Right lung (tissue), 2 donors: ENCODE measurements at regions not wholly inside any gene's neighbourhood (a gene's known extent, or its start where the extent isn't known, plus 50 kb on each side); places are given as distances from the start of the nearest gene placed in this dataset.
"Not testable (repeated sequence)": the region's sequence is repeated elsewhere in the genome, so short reads cannot be mapped to it uniquely, and the experiment has no call there.

ENCODE experiments used
- DNase-seq, 2 donors: peaks; one replicate each; pipeline ENCODE4 v3.0.0-alpha.2; 2013

DNA sequence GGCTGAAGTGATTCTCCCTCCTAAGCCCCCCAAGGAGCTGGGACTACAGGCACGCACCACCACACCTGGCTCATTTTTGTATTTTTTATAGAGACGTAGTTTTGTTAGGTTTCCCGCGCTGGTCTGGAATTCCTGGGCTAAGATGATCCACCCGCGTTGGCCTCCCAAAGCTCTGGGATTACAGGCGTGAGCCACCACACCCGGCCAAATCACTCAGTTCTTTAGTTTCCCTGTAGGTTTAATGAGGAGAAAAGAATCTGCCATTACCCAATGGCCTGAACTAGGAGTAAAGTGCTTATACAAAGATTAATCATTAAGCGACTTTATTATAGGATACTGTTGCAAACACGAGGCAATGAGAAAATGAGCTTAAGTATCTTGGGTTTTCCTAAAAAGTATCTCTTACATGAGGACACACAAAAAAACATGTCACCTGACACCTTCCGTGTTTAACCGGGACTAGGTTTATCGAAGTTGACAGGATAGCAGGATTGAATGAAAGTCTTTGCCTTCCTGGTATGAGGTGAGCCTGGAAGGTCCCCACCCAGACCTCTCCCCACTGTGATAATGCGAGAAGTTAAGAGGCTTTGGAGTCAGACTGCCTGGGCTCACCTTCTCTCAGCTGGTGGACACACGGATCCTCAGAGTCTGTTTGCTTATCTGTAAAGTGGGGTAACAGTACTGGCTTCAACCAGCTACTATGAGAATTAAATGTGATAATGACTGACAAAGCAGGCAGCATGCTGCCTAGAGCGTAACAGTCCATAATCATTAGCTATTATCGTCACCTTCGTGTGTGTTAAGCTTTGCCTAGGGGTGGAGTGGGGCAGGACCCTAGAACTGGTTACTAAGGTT lies 133.5 kb upstream of the KRAS start:
- peak in 1 of 2 donors; percentile 19 for DNase-seq

DNA sequence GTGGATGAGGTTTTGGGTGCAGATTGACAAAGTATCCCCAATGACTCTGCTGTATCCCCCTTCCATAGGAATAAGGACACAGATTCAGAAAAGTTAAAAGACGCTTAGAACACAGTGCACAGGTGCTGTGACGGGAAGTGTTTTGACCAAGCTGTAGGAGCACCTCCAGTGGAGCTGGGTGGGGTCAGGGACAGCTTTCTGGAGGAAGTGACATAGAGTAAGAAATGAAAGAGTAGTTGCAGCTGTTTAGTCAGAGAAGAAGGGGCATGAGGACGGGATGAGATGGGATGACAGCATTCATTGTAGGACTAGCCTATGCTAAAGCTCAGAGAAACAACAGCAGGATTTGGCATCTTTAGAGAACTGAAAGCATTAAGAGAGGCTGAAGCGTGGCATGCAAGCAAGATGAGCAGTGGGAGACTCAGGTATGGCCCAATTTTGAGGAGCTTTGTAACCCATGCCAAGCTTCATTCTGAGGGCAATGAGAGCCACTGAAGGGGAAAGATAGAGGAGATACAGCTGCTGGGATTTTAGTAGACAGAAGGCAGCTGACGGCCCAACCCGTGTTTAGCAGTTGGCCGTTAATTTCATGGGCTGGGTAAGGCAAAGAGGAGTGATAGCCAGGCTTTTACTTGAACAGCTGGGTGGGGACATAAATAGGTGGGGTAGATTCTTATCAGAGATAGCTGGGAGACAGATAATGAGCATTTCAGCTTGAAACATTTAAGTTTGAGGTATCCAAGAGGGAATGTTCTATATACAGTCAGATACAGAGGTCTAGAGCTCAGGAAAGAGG lies 131.8 kb upstream of the KRAS start:
- DNase-seq: no peak

DNA sequence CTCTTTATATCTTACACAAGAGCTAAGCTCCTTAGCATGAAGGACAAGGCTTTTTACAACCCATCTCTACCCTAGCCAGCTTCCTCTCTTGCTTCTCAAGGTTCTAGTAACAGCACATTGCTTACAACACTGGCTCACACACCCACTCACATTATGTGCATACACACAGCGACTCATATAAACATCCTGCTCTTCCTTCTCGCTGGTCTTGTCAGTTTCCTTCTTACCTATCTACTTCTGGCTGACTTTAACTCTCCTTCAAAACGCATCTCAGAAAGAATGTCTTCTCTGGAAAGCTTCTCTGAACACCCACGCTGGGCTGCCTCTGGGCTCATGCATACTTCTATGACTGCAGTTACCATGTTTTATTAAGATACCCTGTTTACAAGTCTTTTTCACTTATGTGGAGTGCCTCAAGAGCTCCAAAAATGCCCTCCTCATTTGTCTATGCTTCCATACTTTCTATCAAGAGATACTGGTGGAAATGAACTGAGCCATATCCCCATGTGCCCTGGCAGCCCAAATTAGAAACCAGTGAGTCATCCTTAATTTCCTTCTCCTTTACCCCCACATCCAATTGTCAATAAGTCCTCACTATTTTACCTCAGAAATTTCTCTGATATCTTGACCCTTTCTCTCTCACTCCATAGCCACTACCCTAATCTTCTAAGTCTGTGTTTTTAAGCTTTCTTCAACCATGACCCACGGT lies 126.9 kb upstream of the KRAS start:
- no peak for DNase-seq

DNA sequence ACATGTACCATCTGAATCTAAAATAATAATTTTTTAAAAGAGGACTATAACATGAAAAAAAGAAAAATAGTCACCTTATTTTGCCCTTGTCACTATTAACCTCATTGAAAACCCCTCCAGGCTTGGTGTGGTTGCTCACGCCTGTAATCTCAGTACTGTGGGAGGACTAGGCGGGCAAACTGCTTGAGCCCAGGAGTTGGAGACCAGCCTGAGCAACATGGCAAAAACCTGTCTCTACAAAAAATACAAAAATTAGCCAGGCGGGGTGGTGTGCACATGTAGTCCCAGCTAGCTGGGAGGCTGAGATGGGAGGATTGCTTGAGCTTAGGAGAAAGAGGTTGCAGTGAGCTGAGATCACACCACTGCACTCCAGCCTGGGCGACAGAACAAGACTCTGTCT lies 126.3 kb upstream of the KRAS start:
- no peak for DNase-seq

DNA sequence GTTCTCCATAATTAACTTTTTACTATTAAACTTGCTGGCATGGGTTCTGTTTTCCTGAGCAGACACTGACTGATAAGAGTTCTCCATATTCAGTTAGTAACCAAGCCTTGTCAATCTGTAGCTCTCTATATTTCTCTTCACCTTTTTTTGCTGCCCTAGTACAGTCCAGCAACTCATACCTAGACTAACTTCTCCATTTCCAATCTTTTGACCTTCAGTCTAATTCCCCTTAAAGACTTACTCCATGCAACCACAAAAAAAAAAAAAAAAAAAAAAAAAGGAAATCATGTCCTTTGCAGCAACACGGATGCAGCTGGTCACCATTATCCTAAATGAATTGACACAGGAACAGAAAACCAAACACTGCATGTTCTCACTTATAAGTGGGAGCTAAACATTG lies 125.7 kb upstream of the KRAS start:
- DNase-seq: no peak

DNA sequence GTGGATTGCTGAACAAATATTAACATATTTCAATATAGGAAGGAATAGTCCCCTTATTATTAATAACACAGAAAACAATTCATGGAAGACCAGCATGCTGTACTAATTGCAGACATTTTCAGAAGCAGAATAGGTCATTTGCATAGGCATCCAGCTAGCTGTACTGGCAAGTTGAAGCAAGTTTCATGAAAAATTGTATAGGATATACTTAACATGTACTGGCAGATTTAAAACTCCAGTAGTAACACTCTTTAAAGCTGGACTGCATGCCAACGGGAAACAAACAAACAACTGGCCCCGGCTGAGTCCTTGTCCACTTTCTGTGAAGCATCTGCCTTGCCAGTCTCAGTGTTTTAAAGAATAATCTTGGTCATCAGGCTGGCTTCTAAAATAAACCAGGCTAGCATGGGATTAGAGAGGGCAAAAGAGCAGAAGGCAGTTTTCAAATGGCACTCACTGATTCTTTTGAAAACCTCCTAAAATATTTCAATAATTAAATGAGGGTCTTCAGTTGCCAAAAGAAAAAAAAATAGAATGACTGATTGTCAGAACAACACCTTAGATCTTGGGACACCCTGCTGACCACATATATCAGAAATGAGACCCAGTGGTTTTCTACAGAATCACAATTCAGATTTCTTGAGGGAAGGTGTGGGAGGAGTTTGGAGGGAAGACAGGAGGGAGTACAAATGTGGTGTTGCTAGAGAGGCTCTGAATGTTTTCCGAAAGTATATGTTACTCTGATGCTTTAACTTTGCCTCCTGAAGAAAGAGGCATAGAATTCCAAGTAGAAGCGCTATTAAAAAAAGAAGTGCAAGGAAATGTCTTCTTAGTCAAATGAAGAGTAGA lies 122.5 kb upstream of the KRAS start:
- DNase-seq: peak; percentile 19 to 32

DNA sequence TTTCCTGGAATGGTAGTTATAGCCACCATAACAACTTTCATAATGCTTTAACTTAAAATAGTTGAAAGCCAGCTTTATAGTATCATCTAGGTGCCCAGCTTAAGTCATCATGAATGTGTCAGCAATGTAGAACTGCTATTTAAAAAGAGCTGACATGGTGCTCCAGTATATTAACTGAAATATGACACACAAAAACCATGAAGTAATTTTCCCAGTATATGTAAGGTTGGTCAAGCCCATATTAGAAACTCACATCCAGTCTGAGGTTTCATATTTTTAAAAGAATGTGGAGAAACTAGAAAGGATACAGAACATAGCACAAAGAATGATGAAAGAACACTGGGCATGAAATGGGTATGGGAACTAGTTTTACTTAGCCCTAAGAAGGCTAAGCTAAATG lies 121.3 kb upstream of the KRAS start:
- no peak for DNase-seq

DNA sequence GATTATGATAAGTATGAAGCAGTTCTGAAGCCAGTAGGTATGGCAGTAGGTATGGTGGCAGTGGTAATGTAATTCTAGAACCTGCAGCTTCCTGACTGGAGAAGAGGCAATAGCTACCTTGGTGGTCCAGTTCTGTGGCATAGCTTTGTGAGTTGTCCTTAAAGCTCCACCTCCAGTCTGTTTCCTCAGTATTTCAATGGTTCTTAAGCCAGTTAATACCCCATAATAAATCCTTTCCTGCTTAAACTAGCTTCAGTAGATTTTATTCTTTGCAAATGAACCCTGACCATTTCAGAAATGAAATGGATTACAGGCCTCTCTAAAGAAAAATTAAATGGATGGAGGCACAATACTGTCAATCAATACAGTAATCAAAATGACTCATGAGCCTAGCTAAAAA lies 117.8 kb upstream of the KRAS start:
- no peak for DNase-seq

DNA sequence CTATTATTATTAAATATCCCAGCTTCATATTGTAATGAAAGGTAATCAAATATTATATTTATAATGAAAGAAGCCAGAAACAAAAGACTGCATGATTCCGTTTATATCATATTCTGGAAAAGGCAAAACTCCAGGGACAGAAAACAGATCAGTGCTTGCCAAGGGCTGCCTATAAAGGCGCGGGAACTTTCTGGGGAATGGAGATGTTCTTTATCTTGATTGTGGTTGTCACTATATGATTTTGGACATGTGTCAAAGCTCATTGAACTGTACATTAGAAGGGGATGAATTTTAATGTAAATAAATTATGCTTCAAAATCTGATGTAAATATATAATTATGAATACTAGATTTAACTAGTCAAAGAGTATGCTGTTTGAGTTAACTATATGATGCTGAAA lies 115.4 kb upstream of the KRAS start:
- DNase-seq: no peak

DNA sequence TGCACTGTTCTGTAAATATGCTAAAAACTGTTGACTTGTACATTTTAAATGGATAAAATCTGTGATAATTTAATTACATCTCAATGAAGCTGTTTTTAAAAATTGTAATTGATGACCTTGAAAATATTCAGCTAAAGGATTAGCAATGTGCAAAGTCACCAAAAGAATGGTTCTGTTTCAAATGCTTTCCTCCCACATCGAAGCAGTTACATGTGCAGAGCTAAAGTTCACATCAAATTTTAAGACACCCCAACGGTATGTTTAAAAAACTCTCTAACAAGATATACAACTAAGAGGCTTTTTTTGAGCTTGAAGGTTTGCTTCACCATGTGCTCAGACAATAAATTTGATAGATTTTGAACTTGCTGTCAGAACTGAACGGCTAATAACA lies 114.6 kb upstream of the KRAS start:
- DNase-seq: no peak

DNA sequence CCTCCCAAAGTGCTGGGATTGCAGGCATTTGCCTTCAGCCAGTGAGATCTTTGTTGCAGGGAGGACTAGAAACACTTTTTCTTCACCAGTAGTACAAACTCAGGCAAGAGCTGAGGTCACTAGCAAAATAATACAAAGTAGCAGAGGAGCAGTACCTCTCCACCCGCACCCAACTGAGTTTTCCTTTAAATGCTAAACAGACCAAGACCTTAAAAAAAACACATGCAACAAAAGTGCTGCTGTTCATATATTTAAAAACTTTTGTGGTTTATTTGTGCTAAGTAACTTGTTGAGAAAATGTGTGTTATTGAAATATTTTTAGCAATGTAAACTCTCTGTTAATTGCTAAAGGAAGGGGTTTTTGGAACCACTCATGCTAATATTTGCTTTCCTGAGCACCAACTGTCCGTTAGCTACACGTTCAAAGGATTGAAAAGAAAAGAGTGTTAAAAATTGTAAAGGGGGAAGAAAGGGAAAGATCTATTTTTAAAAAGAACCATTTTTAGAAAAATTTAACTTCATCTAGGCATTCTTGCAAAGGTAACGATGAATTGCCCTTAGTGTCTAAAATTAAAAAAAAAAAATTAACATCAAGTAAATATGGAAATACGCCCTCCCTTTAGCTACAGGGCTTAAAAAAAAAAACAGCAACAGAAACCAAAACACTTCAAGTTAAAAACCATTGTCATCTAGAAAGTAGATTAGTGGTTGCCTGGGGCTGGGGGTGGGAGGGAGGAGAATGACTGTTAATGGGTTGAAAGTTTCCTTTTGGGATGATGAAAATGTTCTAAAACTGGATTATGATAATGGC lies 114.0 kb upstream of the KRAS start:
- no peak for DNase-seq

DNA sequence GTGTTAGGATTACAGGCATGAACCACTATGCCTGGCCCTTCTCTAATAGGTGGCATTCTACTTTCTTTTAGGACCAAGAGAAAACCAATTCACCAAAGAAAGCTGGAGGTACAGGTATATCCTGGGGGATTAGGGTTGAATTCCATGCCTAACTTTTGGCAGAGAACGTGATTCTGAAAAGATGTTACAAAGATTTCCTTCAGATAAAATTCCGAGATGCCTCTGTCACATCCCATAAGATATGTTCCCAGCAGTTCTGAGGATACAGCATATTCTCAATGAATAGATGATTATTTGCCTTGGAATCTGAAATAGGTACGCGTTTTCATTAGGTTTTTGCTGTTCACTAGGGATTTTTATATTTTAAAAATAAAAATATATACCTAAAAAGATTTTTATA lies 111.9 kb upstream of the KRAS start:
- no peak for DNase-seq

DNA sequence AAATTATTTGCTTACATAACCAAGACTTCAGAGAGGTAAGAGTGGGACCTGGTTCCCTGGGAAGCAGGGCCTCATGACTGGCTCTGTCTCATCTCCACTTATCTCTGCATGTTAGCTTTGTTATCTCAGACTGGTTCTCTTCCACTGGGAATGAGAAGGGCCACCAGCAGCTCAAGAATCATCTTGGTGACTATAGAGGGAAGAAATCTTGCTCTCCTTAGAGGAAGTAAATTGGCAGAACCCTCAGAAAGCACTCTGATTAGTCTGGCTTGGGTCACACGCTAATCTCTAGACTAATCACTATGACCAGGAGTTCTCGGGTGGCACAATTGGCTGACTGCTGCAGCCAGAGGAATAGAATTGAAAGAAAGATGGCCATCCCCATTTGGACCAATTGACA lies 110.8 kb upstream of the KRAS start:
- no peak for DNase-seq

DNA sequence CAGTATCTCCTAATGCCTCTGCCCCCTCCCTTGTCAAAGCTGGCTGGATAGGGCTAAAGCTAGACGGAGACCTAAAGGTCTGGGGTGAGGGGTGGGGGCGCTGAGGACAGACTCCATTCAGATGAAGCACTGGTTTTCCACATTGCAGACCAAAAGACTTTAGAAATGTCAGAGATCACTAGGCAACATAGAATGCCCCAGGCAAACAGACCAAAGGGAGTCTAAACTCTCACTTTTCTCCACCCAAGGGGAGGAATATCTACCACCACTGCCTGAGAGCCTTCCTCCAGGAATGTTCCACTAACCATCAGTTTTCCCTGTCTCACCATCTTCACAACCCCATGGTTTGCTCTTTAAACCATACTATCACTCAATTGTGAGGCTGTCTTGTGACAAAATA lies 106.9 kb upstream of the KRAS start:
- DNase-seq: no peak

DNA sequence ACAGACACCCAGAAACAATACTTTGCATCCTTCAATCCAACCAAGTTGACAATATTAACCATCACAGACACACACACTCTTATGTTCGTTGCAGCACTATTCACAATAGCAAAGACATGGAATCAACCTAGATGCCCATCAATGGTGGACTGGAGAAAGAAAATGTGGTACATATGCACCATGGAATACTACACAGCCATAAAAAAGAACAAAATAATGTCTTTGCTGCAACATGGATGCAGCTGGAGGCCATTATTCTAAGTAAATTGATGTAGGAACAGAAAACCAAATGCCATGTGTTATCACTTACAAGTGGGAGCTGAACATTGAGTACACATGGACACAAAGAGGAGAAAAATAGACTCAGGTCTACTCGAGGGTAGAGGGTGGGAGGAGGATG lies 102.2 kb upstream of the KRAS start:
- not testable (repeated sequence) for DNase-seq

DNA sequence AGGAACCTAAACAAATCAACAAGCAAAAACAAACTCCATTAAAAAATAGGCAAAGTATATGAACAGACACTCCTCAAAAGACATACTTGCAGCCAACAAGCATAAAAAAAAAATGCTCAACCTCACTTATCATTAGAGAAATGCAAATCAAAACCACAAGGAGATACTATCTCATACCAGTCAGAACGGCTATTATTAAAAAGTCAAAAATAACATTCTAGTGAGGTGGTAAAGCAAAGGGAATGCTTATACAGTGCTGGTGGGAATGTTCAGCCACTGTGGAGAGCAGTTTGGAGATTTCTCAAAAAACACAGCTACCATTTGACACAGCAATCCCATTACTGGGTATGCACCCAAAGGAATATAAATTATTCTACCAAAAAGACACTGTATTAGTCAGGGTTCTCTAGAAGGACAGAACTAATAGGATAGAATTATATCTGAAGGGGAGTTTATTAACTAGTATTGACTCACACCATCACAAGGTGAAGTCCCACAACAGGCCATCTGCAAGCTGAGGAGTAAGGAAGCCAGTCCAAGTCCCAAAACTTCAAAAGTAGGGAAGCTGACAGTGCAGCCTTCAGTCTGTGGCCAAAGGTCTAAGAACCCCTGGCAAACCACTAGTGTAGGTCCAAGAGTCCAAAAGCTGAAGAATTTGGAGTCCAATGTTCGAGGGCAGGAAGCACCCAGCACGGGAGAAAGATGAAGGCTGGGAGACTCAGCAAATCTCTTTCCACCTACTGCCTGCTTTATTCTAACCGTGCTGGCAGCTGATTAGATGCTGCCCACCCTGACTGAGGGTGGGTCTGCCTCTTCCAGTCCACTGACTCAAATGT lies 101.6 kb upstream of the KRAS start:
- no peak for DNase-seq

DNA sequence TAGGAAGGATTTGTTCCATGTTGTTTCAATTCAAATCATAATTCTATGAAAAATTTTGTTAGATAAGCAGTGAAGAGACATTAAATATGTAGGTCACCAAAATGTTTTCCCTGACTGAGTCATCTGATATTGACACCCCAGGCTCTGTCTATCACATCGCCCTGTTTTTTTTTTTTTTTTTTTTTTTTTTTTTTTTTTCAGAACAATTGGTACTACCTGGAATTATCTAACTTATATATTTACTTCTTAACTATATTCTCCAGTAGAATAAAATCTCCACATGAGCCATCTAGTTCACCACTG lies 97.8 kb upstream of the KRAS start:
- DNase-seq: no peak

DNA sequence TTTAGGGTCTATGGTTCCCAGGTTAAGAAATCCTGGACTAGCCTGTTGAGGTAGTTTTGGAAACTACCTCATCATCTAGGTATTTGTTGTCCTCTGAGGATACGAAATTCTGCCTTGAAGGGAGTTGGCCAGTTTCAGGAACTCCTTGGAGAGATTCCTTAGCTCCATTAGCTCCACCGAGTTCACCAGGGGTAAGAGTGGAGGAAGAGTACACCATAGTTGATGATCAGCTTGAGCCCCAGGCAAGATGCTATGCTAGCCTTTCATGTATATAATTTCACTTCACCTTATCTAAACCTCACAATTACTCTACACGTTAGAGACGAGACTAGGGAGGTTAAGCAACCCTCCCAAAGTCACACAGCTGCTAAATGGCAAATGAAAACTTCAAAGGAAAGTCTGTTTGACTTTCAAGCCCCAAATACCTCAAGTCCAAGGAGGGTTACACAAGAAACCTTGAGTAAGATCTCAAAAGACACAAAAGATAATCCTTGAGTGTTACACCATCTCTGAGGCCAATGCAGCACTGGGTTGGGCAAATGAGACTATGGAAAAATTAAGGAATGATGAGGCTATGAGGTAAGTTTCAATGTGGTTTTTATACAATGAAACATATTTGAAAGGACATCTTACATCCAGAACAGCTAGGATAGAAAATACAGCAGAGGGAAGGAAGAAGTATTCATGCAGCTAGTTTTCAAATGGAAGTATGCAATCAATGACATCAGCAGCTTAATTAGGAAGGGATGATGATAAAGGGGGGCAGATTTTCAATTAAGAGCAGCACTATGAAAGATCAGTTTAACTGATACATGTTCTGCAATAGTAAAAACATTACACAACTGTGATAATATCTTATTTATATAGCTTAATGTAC lies 97.2 kb upstream of the KRAS start:
- no peak for DNase-seq

DNA sequence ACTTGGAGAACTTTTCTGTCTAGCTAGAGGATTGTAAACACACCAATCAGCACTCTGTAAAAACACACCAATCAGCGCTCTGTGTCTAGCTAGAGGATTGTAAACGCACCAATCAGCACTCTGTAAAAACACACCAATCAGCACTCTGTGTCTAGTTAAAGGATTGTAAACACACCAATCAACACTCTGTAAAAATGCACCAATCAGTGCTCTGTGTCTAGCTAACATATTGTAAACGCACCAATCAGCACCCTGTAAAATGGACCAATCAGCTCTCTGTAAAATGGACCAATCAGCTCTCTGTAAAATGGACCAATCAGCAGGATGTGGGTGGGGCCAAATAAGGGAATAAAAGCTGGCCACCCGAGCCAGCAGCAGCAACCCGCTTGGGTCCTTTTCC lies 91.1 kb upstream of the KRAS start:
- not testable (repeated sequence) for DNase-seq
